OCI-LY7 (cell line): ENCODE measurements at regions not wholly inside any gene's neighbourhood (a gene's known extent, or its start where the extent isn't known, plus 50 kb on each side); places are given as distances from the start of the nearest gene placed in this dataset.
"Not testable (repeated sequence)": the region's sequence is repeated elsewhere in the genome, so short reads cannot be mapped to it uniquely, and the experiment has no call there.

ENCODE experiments used
- BruUV-seq: library from RNA; stranded (reverse); fragments of 400-500 nt; replicated peaks from 2 replicates; lab custom pipeline; 2021; lab: Mats Ljungman, UMichigan
- CTCF ChIA-PET: fragments of 300-600 bp; sonication (Branson Sonifier 250); formaldehyde crosslinking; loops from one replicate; lab custom pipeline; 2022; ENCODE audit warnings: antibody characterized with exemption; ENCODE audit not compliant: unreplicated experiment; lab: Charles Lee
- POLR2A ChIA-PET: fragments of 300-600 bp; sonication (Branson Sonifier 250); formaldehyde crosslinking; loops from one replicate; lab custom pipeline; 2022; ENCODE audit warnings: antibody characterized with exemption; lab: Charles Lee
- DNase-seq: peaks from one replicate; pipeline ENCODE4 v3.0.0-alpha.2; 2015; ENCODE audit warnings: low spot score
- H2AFZ ChIP-seq: fragments of 200-600 bp; sonication (generic), shearing (Covaris generic); 2 replicates; pipeline ENCODE4 v1.6.1; 2014; ENCODE audit warnings: mild to moderate bottlenecking, antibody characterized with exemption, low read length, moderate library complexity
- H3K27ac ChIP-seq: fragments of 200-600 bp; sonication (generic); 2 replicates; pipeline ENCODE4 v1.5.1; 2014; ENCODE audit warnings: mixed run types, low read depth, mild to moderate bottlenecking, moderate library complexity, low read length, inconsistent platforms; ENCODE audit not compliant: poor library complexity, severe bottlenecking
- H3K36me3 ChIP-seq: fragments of 200-600 bp; sonication (generic); 2 replicates; pipeline ENCODE4 v1.6.1; 2014; ENCODE audit warnings: mild to moderate bottlenecking, antibody characterized with exemption, low read length, moderate library complexity, mixed read lengths; ENCODE audit not compliant: insufficient read depth
- H3K4me1 ChIP-seq: fragments of 200-600 bp; sonication (generic); 2 replicates; pipeline ENCODE4 v1.5.1; 2014; ENCODE audit warnings: mild to moderate bottlenecking, low read length; ENCODE audit not compliant: insufficient read depth, poor library complexity, severe bottlenecking
- H3K4me2 ChIP-seq: fragments of 200-600 bp; sonication (generic); 2 replicates; pipeline ENCODE4 v1.6.1; 2014; ENCODE audit warnings: mild to moderate bottlenecking, low read length
- H3K4me3 ChIP-seq: fragments of 200-600 bp; sonication (generic); 2 replicates; pipeline ENCODE4 v1.5.1; 2014; ENCODE audit warnings: mild to moderate bottlenecking, low read depth, low read length; ENCODE audit not compliant: poor library complexity, severe bottlenecking
- H3K79me2 ChIP-seq: fragments of 200-600 bp; sonication (generic); 2 replicates; pipeline ENCODE4 v1.6.1; 2016; ENCODE audit warnings: low read depth, mild to moderate bottlenecking, low read length, moderate library complexity, mixed read lengths; ENCODE audit not compliant: insufficient read depth
- H3K9me2 ChIP-seq: fragments of 200-600 bp; sonication (generic); 2 replicates; pipeline ENCODE4 v1.6.1; 2016; ENCODE audit warnings: mild to moderate bottlenecking, low read length, mixed read lengths; ENCODE audit not compliant: insufficient read depth
- H3K9me3 ChIP-seq: fragments of 200-600 bp; sonication (generic); 2 replicates; pipeline ENCODE4 v1.6.1; 2014; ENCODE audit warnings: mild to moderate bottlenecking, mixed run types, low read length, mixed read lengths
- H4K20me1 ChIP-seq: fragments of 200-600 bp; sonication (generic); 2 replicates; pipeline ENCODE4 v1.6.1; 2014; ENCODE audit warnings: mild to moderate bottlenecking, antibody characterized with exemption, low read length, moderate library complexity, mixed read lengths; ENCODE audit not compliant: insufficient read depth
- CTCF ChIP-seq: fragments of 200-600 bp; sonication (generic); conservative IDR thresholded peaks from 2 replicates; pipeline ENCODE4 v1.5.1; 2014; ENCODE audit warnings: mild to moderate bottlenecking, antibody characterized with exemption, low read length, moderate library complexity, mixed read lengths
- EZH2phosphoT487 ChIP-seq: fragments of 200-600 bp; sonication (generic); IDR thresholded peaks from 2 replicates; pipeline ENCODE4 v1.6.1; 2018; ENCODE audit warnings: low read depth, borderline replicate concordance, mild to moderate bottlenecking, mixed run types, antibody characterized with exemption, low read length, moderate library complexity, mixed read lengths
- intact Hi-C: fragments of 100-400 bp; cut with micrococcal nuclease; formaldehyde crosslinking; loops from one replicate; pipeline ENCODE4 v1.10.0; 2022; ENCODE audit not compliant: unreplicated experiment

GRCh38 chr6:170139531-170139930 lies 151.3 kb downstream of the DLL1 start:
- Histone ChIP-seq H3K4me3 (no peak overlapping the region), H3K4me2 (no peak overlapping the region), H3K36me3 (no peaks in the 10 kb centered on the region), H4K20me1 (no peaks in the 10 kb centered on the region), H3K4me1 (no peaks in the 10 kb centered on the region), H2AFZ (no peak overlapping the region), H3K79me2 (no peaks in the 10 kb centered on the region), H3K9me2 (no peaks in the 10 kb centered on the region), H3K9me3 (0 out of 2 replicates have a peak, but pooled peaks cover 3% of the 10 kb centered on the region), H3K27ac (no peak overlapping the region)
- DNase-seq = no peak
- intact Hi-C loops = no loop called here
- TF ChIP-seq CTCF (no peak), EZH2phosphoT487 (no peak)
- ChIA-PET POLR2A (no interaction called here), CTCF (no interaction called here)
- BruUV-seq = no TSS peak

- H3K9me2 ChIP-seq, H4K20me1 ChIP-seq, H3K4me2 ChIP-seq, H3K36me3 ChIP-seq, H3K4me1 ChIP-seq, intact Hi-C loops, H3K27ac ChIP-seq, H3K4me3 ChIP-seq, DNase-seq, POLR2A ChIA-PET, H2AFZ ChIP-seq, CTCF ChIA-PET, H3K9me3 ChIP-seq, H3K79me2 ChIP-seq, BruUV-seq: not testable (repeated sequence)
These were observed 151.8 kb downstream of the DLL1 start for GRCh38 chr6:170139046-170139445.

GRCh38 chr6:170137911-170138910 lies 152.7 kb downstream of the DLL1 start:
- Histone ChIP-seq H4K20me1 (no peaks in the 10 kb centered on the region), H3K9me2 (no peaks in the 10 kb centered on the region), H3K4me1 (peaks cover 4% of the 10 kb centered on the region), H3K4me3 (no peak overlapping the region), H2AFZ (no peak overlapping the region), H3K4me2 (no peak overlapping the region), H3K9me3 (no peaks in the 10 kb centered on the region), H3K36me3 (no peaks in the 10 kb centered on the region), H3K27ac (no peak overlapping the region), H3K79me2 (no peaks in the 10 kb centered on the region)
- TF ChIP-seq CTCF (no peak), EZH2phosphoT487 (no peak)
- BruUV-seq = no TSS peak
- intact Hi-C loops = no loop called here
- DNase-seq = no peak
- POLR2A ChIA-PET = no interaction called here
- CTCF ChIA-PET = no interaction called here
